Heart left ventricle (tissue), 13 donors: ENCODE measurements at regions not wholly inside any gene's neighbourhood (a gene's known extent, or its start where the extent isn't known, plus 50 kb on each side); places are given as distances from the start of the nearest gene placed in this dataset.

Experiments
- POLR2A ChIP-seq, 2 donors: fragments of 450-650 bp; IDR thresholded peaks; one replicate each; pipeline ENCODE4 v1.6.1; 2017; ENCODE audit warnings: antibody characterized with exemption in 2 of 2, mild to moderate bottlenecking in 2 of 2, moderate library complexity in 2 of 2
- TF ChIP-seq, protein P1 (sequence below), 12 donors: fragments of 200-600 bp; sonication (generic) in 4 of 12; IDR thresholded peaks; one replicate each; pipeline versions ENCODE4 v1.5.0 to v1.8.0; 2018 to 2022; ENCODE audit warnings: antibody characterized with exemption in 12 of 12, mild to moderate bottlenecking in 5 of 12
- donor health status: ischemic (EF 13 %, LVEDD 7.1; RV severe dilation, severe dysfunction).
- donor health status: DM: no; HTN: yes; CAD: no.
- donor health status: DM: no; HTN: no; CAD: no.
- donor health status: ischemic (EF 25% LVEDD 6.9; RV normal size, moderate dysfunction).
- donor health status: ischemic (EF 25% LVEDD 5.7; RV mildly dilated, moderate dysfunction).
- donor health status: ischemic (EF 35%, LVEDD 5.7; RV mildly dilated, moderate dysfunction).
- donor health status: nonischemic (EF 11% LVEDD 7.7; RV severe dilation, severe dysfunction).
- donor health status: DM: yes; HTN: yes; CAD: no.
- donor health status: PGD.
- donor health status: ischemic (EF 29% LVEDD 5.4; RV normal size, mild dysfunction).
- donor health status: nonischemic (EF 23%, LVEDD 6.1; RV moderate dilation, normal function).

- TF ChIP-seq, protein P1, sequence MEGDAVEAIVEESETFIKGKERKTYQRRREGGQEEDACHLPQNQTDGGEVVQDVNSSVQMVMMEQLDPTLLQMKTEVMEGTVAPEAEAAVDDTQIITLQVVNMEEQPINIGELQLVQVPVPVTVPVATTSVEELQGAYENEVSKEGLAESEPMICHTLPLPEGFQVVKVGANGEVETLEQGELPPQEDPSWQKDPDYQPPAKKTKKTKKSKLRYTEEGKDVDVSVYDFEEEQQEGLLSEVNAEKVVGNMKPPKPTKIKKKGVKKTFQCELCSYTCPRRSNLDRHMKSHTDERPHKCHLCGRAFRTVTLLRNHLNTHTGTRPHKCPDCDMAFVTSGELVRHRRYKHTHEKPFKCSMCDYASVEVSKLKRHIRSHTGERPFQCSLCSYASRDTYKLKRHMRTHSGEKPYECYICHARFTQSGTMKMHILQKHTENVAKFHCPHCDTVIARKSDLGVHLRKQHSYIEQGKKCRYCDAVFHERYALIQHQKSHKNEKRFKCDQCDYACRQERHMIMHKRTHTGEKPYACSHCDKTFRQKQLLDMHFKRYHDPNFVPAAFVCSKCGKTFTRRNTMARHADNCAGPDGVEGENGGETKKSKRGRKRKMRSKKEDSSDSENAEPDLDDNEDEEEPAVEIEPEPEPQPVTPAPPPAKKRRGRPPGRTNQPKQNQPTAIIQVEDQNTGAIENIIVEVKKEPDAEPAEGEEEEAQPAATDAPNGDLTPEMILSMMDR (IDR thresholded peaks at IDR 0.05): no peak
- TF ChIP-seq POLR2A (IDR thresholded peaks at IDR 0.05): no peak
These were observed 855.1 kb upstream of the CTNND2 start for GRCh38 chr5:12759377-12759776.
